HepG2 (cell line): ENCODE measurements at regions not wholly inside any gene's neighbourhood (a gene's known extent, or its start where the extent isn't known, plus 50 kb on each side); places are given as distances from the start of the nearest gene placed in this dataset.

Experiments used
- ATAC-seq: fragments of 200-7000 bp; cut with Tn5 transposase; 3 replicates; pipeline ENCODE4 v1.9.1; 2020; ENCODE audit warnings: mild to moderate bottlenecking, moderate library complexity
- BruUV-seq: library from RNA; stranded (reverse); fragments of 400-500 nt; replicated peaks from 2 replicates; lab custom pipeline; 2021; lab: Mats Ljungman, UMichigan
- CTCF ChIA-PET: fragments of 300-600 bp; formaldehyde crosslinking; extraction: SDS; loops from one replicate; lab custom pipeline; 2021; ENCODE audit warnings: low total read pairs, inconsistent platforms, low intra/inter-chr PET ratio; lab: Yijun Ruan, JAX
- POLR2A ChIA-PET: fragments of 350-600 bp; sonication (Branson Sonifier 250); formaldehyde crosslinking; loops from one replicate; lab custom pipeline; 2020; ENCODE audit warnings: antibody characterized with exemption, inconsistent platforms; lab: Yijun Ruan, JAX
- DNase-seq: peaks from one replicate; pipeline ENCODE4 v3.0.0-alpha.2; 2015; ENCODE audit warnings: low spot score
- FAIRE-seq: peaks from 3 replicates; lab custom pipeline; 2011; peaks lifted over from hg19 to GRCh38; lab: Jason Lieb, UNC
- H2AFZ ChIP-seq: one replicate; pipeline ENCODE4 v1.6.1; 2011; ENCODE audit warnings: low read length, inconsistent platforms
- H3K27ac ChIP-seq: fragments of 300-600 bp; 3 replicates; pipeline ENCODE4 v1.8.0; 2011; ENCODE audit warnings: mixed run types, mild to moderate bottlenecking, mixed read lengths, low read length, inconsistent platforms; ENCODE audit not compliant: insufficient read depth; ENCODE audit errors: extremely low read length
- H3K27me3 ChIP-seq, 2 experiments: fragments of 200-600 bp in 1 of 2; 2 replicates in 1 of 2; 3 replicates in 1 of 2; pipeline versions ENCODE4 v1.6.0 to v1.8.0; 2011; ENCODE audit warnings: low read length in 2 of 2, mild to moderate bottlenecking in 2 of 2, moderate library complexity in 2 of 2, inconsistent platforms in 1 of 2; ENCODE audit not compliant: insufficient read depth in 2 of 2, control insufficient read depth in 1 of 2
- H3K36me3 ChIP-seq, 2 experiments: fragments of 200-600 bp in 1 of 2; replicated peaks in 1 of 2; 2 replicates in 1 of 2; 3 replicates in 1 of 2; pipeline versions ENCODE4 v1.5.1 to v1.8.0; 2011; ENCODE audit warnings: low read length in 2 of 2, inconsistent platforms in 1 of 2; ENCODE audit not compliant: insufficient read depth in 2 of 2, control insufficient read depth in 1 of 2
- H3K4me1 ChIP-seq: 2 replicates; pipeline ENCODE4 v1.5.1; 2012; ENCODE audit warnings: low read length, inconsistent platforms; ENCODE audit not compliant: insufficient read depth
- H3K4me2 ChIP-seq: 2 replicates; pipeline ENCODE4 v1.6.0; 2011; ENCODE audit warnings: low read depth, low read length, inconsistent platforms
- H3K4me3 ChIP-seq, 3 experiments: fragments of 200-600 bp in 1 of 3; sonication (generic), shearing (Covaris generic) in 1 of 3; replicated peaks in 1 of 3; 2 replicates each; pipeline ENCODE4 v1.5.1; 2011 to 2016; ENCODE audit warnings: low read length in 3 of 3, inconsistent platforms in 2 of 3, low read depth in 2 of 3, mild to moderate bottlenecking in 2 of 3, control low read depth in 1 of 3, mixed read lengths in 1 of 3; ENCODE audit not compliant: insufficient read depth in 1 of 3
- H3K79me2 ChIP-seq: one replicate; pipeline ENCODE4 v1.6.1; 2011; ENCODE audit warnings: low read length, inconsistent platforms; ENCODE audit not compliant: insufficient read depth
- H3K9ac ChIP-seq: 2 replicates; pipeline ENCODE4 v1.6.0; 2011; ENCODE audit warnings: mild to moderate bottlenecking, low read depth, low read length, inconsistent platforms; ENCODE audit not compliant: insufficient read depth
- H3K9me3 ChIP-seq: 2 replicates; pipeline ENCODE4 v1.5.1; 2012; ENCODE audit warnings: mild to moderate bottlenecking, low read length
- H4K20me1 ChIP-seq: 2 replicates; pipeline ENCODE4 v1.6.0; 2011; ENCODE audit warnings: inconsistent platforms, mild to moderate bottlenecking, low read length, moderate library complexity; ENCODE audit not compliant: insufficient read depth
- CHCHD3 ChIP-seq: sonication (generic); formaldehyde crosslinking; IDR thresholded peaks from 2 replicates; pipeline ENCODE4 v1.8.0; 2022; ENCODE audit warnings: mild to moderate bottlenecking, missing genetic modification reagents, moderate library complexity
- EEA1 ChIP-seq: sonication (generic); formaldehyde crosslinking; IDR thresholded peaks from 2 replicates; pipeline ENCODE4 v1.5.1; 2020; ENCODE audit warnings: mild to moderate bottlenecking, missing genetic modification reagents, borderline replicate concordance
- MAFG ChIP-seq: sonication (generic); formaldehyde crosslinking; IDR thresholded peaks from 2 replicates; pipeline ENCODE4 v1.5.1; 2020; ENCODE audit warnings: mild to moderate bottlenecking, missing genetic modification reagents
- MAFK ChIP-seq, 2 experiments: IDR thresholded peaks in 1 of 2; conservative IDR thresholded peaks in 1 of 2; 2 replicates each; pipeline ENCODE4 v1.6.1; 2011; ENCODE audit warnings: improper control_type of control experiment in 2 of 2, low read length in 2 of 2
- MED13 ChIP-seq: sonication (generic); formaldehyde crosslinking; IDR thresholded peaks from 2 replicates; pipeline ENCODE4 v1.5.0; 2020; ENCODE audit warnings: missing genetic modification reagents
- PAX8 ChIP-seq: sonication (generic); formaldehyde crosslinking; IDR thresholded peaks from 2 replicates; pipeline ENCODE4 v1.8.0; 2022; ENCODE audit warnings: mild to moderate bottlenecking, missing genetic modification reagents, borderline replicate concordance
- RBAK ChIP-seq: sonication (generic); formaldehyde crosslinking; IDR thresholded peaks from 2 replicates; pipeline ENCODE4 v1.5.1; 2020; ENCODE audit warnings: mild to moderate bottlenecking, missing genetic modification reagents
- SIN3A ChIP-seq: IDR thresholded peaks from 2 replicates; pipeline ENCODE4 v1.6.1; 2011; ENCODE audit warnings: low read depth, mild to moderate bottlenecking, control low read depth, low read length, borderline replicate concordance
- SIX4 ChIP-seq: sonication (generic); formaldehyde crosslinking; IDR thresholded peaks from 2 replicates; pipeline ENCODE4 v1.4.0; 2020; ENCODE audit warnings: missing genetic modification reagents
- ZEB1 ChIP-seq: IDR thresholded peaks from 2 replicates; pipeline ENCODE4 v1.6.1; 2012; ENCODE audit warnings: mild to moderate bottlenecking, low read depth, inconsistent platforms; ENCODE audit not compliant: insufficient replicate concordance
- ZFAT ChIP-seq: sonication (generic); formaldehyde crosslinking; conservative IDR thresholded peaks from 2 replicates; pipeline ENCODE4 v1.8.1; 2023; ENCODE audit warnings: missing genetic modification reagents, inconsistent platforms
- ZFP41 ChIP-seq: sonication (generic); formaldehyde crosslinking; IDR thresholded peaks from 2 replicates; pipeline ENCODE4 v1.4.0; 2020; ENCODE audit warnings: mild to moderate bottlenecking, missing genetic modification reagents, borderline replicate concordance
- ZMYM2 ChIP-seq: sonication (generic); formaldehyde crosslinking; IDR thresholded peaks from 2 replicates; pipeline ENCODE4 v1.8.0; 2022; ENCODE audit warnings: mild to moderate bottlenecking, missing genetic modification reagents
- ZNF326 ChIP-seq: sonication (generic); formaldehyde crosslinking; IDR thresholded peaks from 2 replicates; pipeline ENCODE4 v1.4.0; 2020; ENCODE audit warnings: missing genetic modification reagents, borderline replicate concordance
- ZNF558 ChIP-seq: sonication (generic); formaldehyde crosslinking; IDR thresholded peaks from 2 replicates; pipeline ENCODE4 v1.9.0; 2022; ENCODE audit warnings: mild to moderate bottlenecking, missing genetic modification reagents, borderline replicate concordance
- ZNF737 ChIP-seq: sonication (generic); formaldehyde crosslinking; IDR thresholded peaks from 2 replicates; pipeline ENCODE4 v1.5.0; 2020; ENCODE audit warnings: missing genetic modification reagents, mild to moderate bottlenecking, borderline replicate concordance
- ZSCAN30 ChIP-seq: sonication (generic); formaldehyde crosslinking; IDR thresholded peaks from 2 replicates; pipeline ENCODE4 v1.5.0; 2020; ENCODE audit warnings: mild to moderate bottlenecking, missing genetic modification reagents
- in situ Hi-C: cut with HindIII; loops from 2 replicates; pipeline ENCODE4 v1.10.0; 2017; ENCODE audit warnings: low pct_unique_long_range_greater_than_20kb; ENCODE audit not compliant: extremely low pct_ligation_motif_present
- intact Hi-C: fragments of 100-400 bp; cut with micrococcal nuclease; formaldehyde crosslinking; loops from one replicate; pipeline ENCODE4 v1.10.0; 2022; ENCODE audit not compliant: unreplicated experiment
- TF ChIP-seq, protein P1 (sequence below): sonication (generic); formaldehyde crosslinking; IDR thresholded peaks from 2 replicates; pipeline ENCODE4 v1.5.1; 2020; ENCODE audit warnings: mild to moderate bottlenecking, missing genetic modification reagents, moderate library complexity
- TF ChIP-seq, protein P2 (sequence below): IDR thresholded peaks from 2 replicates; pipeline ENCODE4 v1.6.1; 2018; ENCODE audit warnings: missing genetic modification reagents

DNA sequence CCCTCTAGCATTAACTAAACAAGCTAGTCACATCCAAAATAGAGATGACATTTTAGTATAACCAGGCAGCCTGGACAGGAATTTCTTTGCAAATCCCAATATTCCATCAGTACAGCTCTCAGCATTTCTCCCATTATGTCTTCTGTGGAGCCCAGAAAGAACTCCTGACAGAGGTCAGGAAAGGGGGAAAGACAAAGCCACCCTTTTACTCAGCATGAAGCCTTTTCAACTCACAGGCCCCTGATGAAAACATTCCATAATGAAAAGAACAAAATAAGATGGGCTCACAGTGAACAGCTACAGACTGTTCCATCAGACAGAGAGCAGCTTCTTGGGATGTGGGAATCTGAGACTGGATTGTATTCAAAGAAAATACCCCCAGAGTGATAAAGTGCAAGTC lies 80.6 kb downstream of the TEX35 start:
- in situ Hi-C loops = no loop called here
- Histone ChIP-seq H3K4me3 (no peak overlapping the region), H3K79me2 (no peaks in the 10 kb centered on the region), H3K4me1 (no peaks in the 10 kb centered on the region), H3K27me3 (no peaks in the 10 kb centered on the region), H3K9ac (no peak overlapping the region), H3K9me3 (no peaks in the 10 kb centered on the region), H4K20me1 (no peaks in the 10 kb centered on the region), H3K36me3 (no peaks in the 10 kb centered on the region), H3K27ac (no peak overlapping the region), H3K4me2 (no peak overlapping the region), H2AFZ (no peak overlapping the region)
- intact Hi-C loops = no loop called here
- FAIRE-seq (no peak), ATAC-seq (no peak), DNase-seq (no peak)
- TF ChIP-seq ZSCAN30 (no peak), ZNF558 (no peak), MAFG (CRISPR knock-in tag) (no peak), SIX4 (CRISPR knock-in tag) (no peak), ZNF737 (CRISPR knock-in tag) (no peak), ZFP41 (no peak), PAX8 (no peak), ZMYM2 (CRISPR knock-in tag) (no peak), RBAK (CRISPR knock-in tag) (no peak), MED13 (no peak), MAFK (conservative IDR thresholded peaks at IDR 0.05 in 1 of 2, IDR thresholded peaks at IDR 0.05 in 1 of 2; ENCODE audit: low read length in 2 of 2) (no peak), ZFAT (CRISPR knock-in tag) (no peak), ZEB1 (no peak), CHCHD3 (CRISPR knock-in tag) (no peak), SIN3A (no peak), ZNF326 (CRISPR knock-in tag) (no peak), EEA1 (CRISPR knock-in tag) (no peak)
- TF ChIP-seq, protein P1, sequence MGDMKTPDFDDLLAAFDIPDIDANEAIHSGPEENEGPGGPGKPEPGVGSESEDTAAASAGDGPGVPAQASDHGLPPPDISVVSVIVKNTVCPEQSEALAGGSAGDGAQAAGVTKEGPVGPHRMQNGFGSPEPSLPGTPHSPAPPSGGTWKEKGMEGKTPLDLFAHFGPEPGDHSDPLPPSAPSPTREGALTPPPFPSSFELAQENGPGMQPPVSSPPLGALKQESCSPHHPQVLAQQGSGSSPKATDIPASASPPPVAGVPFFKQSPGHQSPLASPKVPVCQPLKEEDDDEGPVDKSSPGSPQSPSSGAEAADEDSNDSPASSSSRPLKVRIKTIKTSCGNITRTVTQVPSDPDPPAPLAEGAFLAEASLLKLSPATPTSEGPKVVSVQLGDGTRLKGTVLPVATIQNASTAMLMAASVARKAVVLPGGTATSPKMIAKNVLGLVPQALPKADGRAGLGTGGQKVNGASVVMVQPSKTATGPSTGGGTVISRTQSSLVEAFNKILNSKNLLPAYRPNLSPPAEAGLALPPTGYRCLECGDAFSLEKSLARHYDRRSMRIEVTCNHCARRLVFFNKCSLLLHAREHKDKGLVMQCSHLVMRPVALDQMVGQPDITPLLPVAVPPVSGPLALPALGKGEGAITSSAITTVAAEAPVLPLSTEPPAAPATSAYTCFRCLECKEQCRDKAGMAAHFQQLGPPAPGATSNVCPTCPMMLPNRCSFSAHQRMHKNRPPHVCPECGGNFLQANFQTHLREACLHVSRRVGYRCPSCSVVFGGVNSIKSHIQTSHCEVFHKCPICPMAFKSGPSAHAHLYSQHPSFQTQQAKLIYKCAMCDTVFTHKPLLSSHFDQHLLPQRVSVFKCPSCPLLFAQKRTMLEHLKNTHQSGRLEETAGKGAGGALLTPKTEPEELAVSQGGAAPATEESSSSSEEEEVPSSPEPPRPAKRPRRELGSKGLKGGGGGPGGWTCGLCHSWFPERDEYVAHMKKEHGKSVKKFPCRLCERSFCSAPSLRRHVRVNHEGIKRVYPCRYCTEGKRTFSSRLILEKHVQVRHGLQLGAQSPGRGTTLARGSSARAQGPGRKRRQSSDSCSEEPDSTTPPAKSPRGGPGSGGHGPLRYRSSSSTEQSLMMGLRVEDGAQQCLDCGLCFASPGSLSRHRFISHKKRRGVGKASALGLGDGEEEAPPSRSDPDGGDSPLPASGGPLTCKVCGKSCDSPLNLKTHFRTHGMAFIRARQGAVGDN (CRISPR knock-in tag) = no peak
- TF ChIP-seq, protein P2, sequence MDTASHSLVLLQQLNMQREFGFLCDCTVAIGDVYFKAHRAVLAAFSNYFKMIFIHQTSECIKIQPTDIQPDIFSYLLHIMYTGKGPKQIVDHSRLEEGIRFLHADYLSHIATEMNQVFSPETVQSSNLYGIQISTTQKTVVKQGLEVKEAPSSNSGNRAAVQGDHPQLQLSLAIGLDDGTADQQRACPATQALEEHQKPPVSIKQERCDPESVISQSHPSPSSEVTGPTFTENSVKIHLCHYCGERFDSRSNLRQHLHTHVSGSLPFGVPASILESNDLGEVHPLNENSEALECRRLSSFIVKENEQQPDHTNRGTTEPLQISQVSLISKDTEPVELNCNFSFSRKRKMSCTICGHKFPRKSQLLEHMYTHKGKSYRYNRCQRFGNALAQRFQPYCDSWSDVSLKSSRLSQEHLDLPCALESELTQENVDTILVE (CRISPR knock-in tag) = no peak
- CTCF ChIA-PET = no interaction called here
- no TSS peak for BruUV-seq
- POLR2A ChIA-PET = no interaction called here
